SK-N-SH treated with all-trans-retinoic acid at 6 μM for 48 hours (cell line): ENCODE measurements at regions not wholly inside any gene's neighbourhood (a gene's known extent, or its start where the extent isn't known, plus 50 kb on each side); places are given as distances from the start of the nearest gene placed in this dataset.

Experiments
- ATAC-seq: fragments of 200-7000 bp; cut with Tn5 transposase; 3 replicates; pipeline ENCODE4 v1.9.1; 2020; ENCODE audit warnings: mild to moderate bottlenecking, moderate library complexity
- ARNTL ChIP-seq: fragments of 450-650 bp; formaldehyde crosslinking; IDR thresholded peaks from 2 replicates; pipeline ENCODE4 v1.5.0; 2020; ENCODE audit warnings: low read depth, mild to moderate bottlenecking, moderate library complexity, borderline replicate concordance
- BACH2 ChIP-seq: fragments of 250-450 bp; sonication (Bioruptor Pico); IDR thresholded peaks from 2 replicates; pipeline ENCODE4 v1.9.0; 2021; ENCODE audit warnings: mild to moderate bottlenecking, borderline replicate concordance
- CSDC2 ChIP-seq: fragments of 250-450 bp; sonication (Bioruptor Pico); IDR thresholded peaks from 2 replicates; pipeline ENCODE4 v1.5.0; 2020; ENCODE audit warnings: mild to moderate bottlenecking, moderate library complexity
- ESRRG ChIP-seq: fragments of 250-450 bp; sonication (Bioruptor Pico); IDR thresholded peaks from 2 replicates; pipeline ENCODE4 v1.6.1; 2021; ENCODE audit warnings: mild to moderate bottlenecking
- GLIS3 ChIP-seq: fragments of 250-450 bp; sonication (Bioruptor Pico); IDR thresholded peaks from 2 replicates; pipeline ENCODE4 v1.5.0; 2020; ENCODE audit warnings: mild to moderate bottlenecking, moderate library complexity
- ISL1 ChIP-seq: fragments of 250-450 bp; sonication (Bioruptor Pico); IDR thresholded peaks from 2 replicates; pipeline ENCODE4 v2.1.2; 2022; ENCODE audit warnings: mild to moderate bottlenecking, moderate library complexity
- OSR1 ChIP-seq: fragments of 250-450 bp; sonication (Bioruptor Pico); IDR thresholded peaks from 2 replicates; pipeline ENCODE4 v1.8.0; 2022; ENCODE audit warnings: moderate library complexity, mild to moderate bottlenecking, inconsistent platforms
- PPARA ChIP-seq: fragments of 250-450 bp; sonication (Bioruptor Pico); IDR thresholded peaks from 2 replicates; pipeline ENCODE4 v1.5.0; 2020; ENCODE audit warnings: mild to moderate bottlenecking, borderline replicate concordance
- RARB ChIP-seq: fragments of 250-450 bp; sonication (Bioruptor Pico); IDR thresholded peaks from 2 replicates; pipeline ENCODE4 v1.8.0; 2021; ENCODE audit warnings: mild to moderate bottlenecking, moderate library complexity
- SNAI2 ChIP-seq: fragments of 250-450 bp; sonication (Bioruptor Pico); IDR thresholded peaks from 2 replicates; pipeline ENCODE4 v1.5.0; 2020; ENCODE audit warnings: mild to moderate bottlenecking, moderate library complexity
- TCF4 ChIP-seq: fragments of 250-450 bp; sonication (Bioruptor Pico); IDR thresholded peaks from 2 replicates; pipeline ENCODE4 v1.8.0; 2021; ENCODE audit warnings: mild to moderate bottlenecking, moderate library complexity, borderline replicate concordance
- TOX ChIP-seq: fragments of 250-450 bp; sonication (Bioruptor Pico); IDR thresholded peaks from 2 replicates; pipeline ENCODE4 v1.8.0; 2021; ENCODE audit warnings: mild to moderate bottlenecking, moderate library complexity, borderline replicate concordance
- ZC3H10 ChIP-seq: fragments of 250-450 bp; sonication (Bioruptor Pico); IDR thresholded peaks from 2 replicates; pipeline ENCODE4 v1.5.1; 2021; ENCODE audit warnings: mild to moderate bottlenecking, moderate library complexity
- ZFP3 ChIP-seq: fragments of 250-450 bp; sonication (Bioruptor Pico); IDR thresholded peaks from 2 replicates; pipeline ENCODE4 v1.5.0; 2020; ENCODE audit warnings: mild to moderate bottlenecking, moderate library complexity
- ZFP30 ChIP-seq: fragments of 450-650 bp; formaldehyde crosslinking; IDR thresholded peaks from 2 replicates; pipeline ENCODE4 v1.5.0; 2022; ENCODE audit warnings: mild to moderate bottlenecking, moderate library complexity
- ZNF565 ChIP-seq: fragments of 450-650 bp; formaldehyde crosslinking; conservative IDR thresholded peaks from 2 replicates; pipeline ENCODE4 v1.5.0; 2020; ENCODE audit warnings: low read depth, mild to moderate bottlenecking, moderate library complexity
- ZNF70 ChIP-seq: fragments of 450-650 bp; formaldehyde crosslinking; IDR thresholded peaks from 2 replicates; pipeline ENCODE4 v1.5.0; 2020; ENCODE audit warnings: mild to moderate bottlenecking, moderate library complexity
- ZNF8 ChIP-seq: fragments of 450-650 bp; formaldehyde crosslinking; IDR thresholded peaks from 2 replicates; pipeline ENCODE4 v1.5.0; 2020; ENCODE audit warnings: mild to moderate bottlenecking, moderate library complexity
- TF ChIP-seq, protein P1 (sequence below): fragments of 250-450 bp; sonication (Bioruptor Pico); IDR thresholded peaks from 2 replicates; pipeline ENCODE4 v1.5.1; 2021; ENCODE audit warnings: mild to moderate bottlenecking, moderate library complexity
- TF ChIP-seq, protein P2 (sequence below): fragments of 250-450 bp; sonication (Bioruptor Pico); IDR thresholded peaks from 2 replicates; pipeline ENCODE4 v1.5.1; 2020; ENCODE audit warnings: low read depth, mild to moderate bottlenecking, moderate library complexity
- TF ChIP-seq, protein P3 (sequence below): fragments of 250-450 bp; sonication (Bioruptor Pico); IDR thresholded peaks from 2 replicates; pipeline ENCODE4 v1.8.0; 2021; ENCODE audit warnings: low read depth, mild to moderate bottlenecking, moderate library complexity, borderline replicate concordance
- TF ChIP-seq, protein P4 (sequence below): fragments of 250-450 bp; sonication (Bioruptor Pico); IDR thresholded peaks from 2 replicates; pipeline ENCODE4 v1.8.0; 2020; ENCODE audit warnings: mild to moderate bottlenecking, moderate library complexity, borderline replicate concordance

DNA sequence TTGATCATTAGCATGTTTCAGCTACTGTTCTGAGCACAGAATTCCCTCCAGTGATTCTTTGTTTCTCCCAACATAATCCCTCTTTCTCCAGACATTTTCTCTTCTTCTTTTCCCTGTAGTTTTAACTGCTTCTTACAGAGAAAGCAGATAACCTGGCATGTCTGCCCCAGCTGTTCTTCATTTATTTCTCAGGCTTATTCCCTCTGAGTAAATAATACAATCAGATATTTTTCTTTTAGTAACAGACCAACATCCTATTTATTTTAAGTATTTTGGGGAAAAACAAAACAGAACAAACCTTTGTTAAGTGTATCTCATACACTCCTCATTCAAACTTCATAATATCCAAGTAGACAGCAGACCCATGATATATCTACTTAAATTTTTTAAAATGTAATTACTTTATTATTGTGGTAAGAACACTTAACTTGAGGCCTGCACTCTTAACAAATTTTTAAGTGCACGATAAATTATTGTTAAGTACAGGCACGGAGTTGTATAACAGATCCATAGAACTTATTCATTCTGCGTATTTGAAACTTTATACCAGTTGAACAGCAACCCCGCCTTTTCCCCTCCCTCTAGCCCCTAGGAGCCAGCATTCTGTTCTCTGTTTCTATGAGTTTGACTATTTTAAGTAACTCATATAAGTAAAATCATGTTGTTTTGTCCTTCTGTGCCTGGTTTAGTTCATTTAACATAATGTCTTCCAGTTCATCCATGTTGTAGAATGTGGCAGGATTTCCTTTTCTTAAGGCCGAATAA lies 540.0 kb downstream of the LMO7 start (continued):
- TF ChIP-seq ZNF8 (no peak), SNAI2 (CRISPR knock-in tag) (no peak), ARNTL (no peak), BACH2 (CRISPR knock-in tag) (no peak), PPARA (no peak), GLIS3 (CRISPR knock-in tag) (no peak)
- TF ChIP-seq, protein P1, sequence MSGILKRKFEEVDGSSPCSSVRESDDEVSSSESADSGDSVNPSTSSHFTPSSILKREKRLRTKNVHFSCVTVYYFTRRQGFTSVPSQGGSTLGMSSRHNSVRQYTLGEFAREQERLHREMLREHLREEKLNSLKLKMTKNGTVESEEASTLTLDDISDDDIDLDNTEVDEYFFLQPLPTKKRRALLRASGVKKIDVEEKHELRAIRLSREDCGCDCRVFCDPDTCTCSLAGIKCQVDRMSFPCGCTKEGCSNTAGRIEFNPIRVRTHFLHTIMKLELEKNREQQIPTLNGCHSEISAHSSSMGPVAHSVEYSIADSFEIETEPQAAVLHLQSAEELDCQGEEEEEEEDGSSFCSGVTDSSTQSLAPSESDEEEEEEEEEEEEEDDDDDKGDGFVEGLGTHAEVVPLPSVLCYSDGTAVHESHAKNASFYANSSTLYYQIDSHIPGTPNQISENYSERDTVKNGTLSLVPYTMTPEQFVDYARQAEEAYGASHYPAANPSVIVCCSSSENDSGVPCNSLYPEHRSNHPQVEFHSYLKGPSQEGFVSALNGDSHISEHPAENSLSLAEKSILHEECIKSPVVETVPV (CRISPR knock-in tag) = no peak

DNA sequence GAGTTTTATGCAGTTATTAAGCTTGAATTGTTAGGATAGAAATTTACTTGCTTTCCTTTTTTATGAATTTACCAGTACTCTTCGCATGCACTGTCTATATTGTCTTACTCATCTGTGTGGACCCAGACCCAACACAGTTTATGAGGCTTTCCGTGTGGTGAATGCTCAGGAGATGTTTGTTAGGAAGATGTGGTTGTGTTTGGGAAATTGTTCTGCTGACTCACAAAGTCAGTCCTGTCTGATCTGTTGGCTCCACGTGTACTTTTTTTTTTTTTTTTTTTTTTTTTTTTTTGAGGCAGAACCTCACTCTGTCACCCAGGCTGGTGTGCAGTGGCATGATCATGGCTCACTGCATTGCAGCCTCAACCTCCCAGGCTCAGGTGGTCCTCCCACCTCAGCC lies 532.5 kb downstream of the LMO7 start:
- TF ChIP-seq ZNF70 (CRISPR knock-in tag) (no peak), TOX (CRISPR knock-in tag) (no peak), ZNF8 (no peak), ISL1 (no peak), TCF4 (no peak), ARNTL (no peak), ZFP3 (CRISPR knock-in tag) (no peak), BACH2 (CRISPR knock-in tag) (no peak), ZNF565 (CRISPR knock-in tag) (no peak), OSR1 (CRISPR knock-in tag) (no peak), GLIS3 (CRISPR knock-in tag) (no peak), ZC3H10 (CRISPR knock-in tag) (no peak), ESRRG (no peak), CSDC2 (CRISPR knock-in tag) (no peak), SNAI2 (CRISPR knock-in tag) (no peak), RARB (CRISPR knock-in tag) (no peak)
- TF ChIP-seq, protein P2, sequence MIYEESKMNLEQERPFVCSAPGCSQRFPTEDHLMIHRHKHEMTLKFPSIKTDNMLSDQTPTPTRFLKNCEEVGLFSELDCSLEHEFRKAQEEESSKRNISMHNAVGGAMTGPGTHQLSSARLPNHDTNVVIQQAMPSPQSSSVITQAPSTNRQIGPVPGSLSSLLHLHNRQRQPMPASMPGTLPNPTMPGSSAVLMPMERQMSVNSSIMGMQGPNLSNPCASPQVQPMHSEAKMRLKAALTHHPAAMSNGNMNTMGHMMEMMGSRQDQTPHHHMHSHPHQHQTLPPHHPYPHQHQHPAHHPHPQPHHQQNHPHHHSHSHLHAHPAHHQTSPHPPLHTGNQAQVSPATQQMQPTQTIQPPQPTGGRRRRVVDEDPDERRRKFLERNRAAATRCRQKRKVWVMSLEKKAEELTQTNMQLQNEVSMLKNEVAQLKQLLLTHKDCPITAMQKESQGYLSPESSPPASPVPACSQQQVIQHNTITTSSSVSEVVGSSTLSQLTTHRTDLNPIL (CRISPR knock-in tag) = no peak
- TF ChIP-seq, protein P1 (CRISPR knock-in tag) = no peak
- TF ChIP-seq, protein P3, sequence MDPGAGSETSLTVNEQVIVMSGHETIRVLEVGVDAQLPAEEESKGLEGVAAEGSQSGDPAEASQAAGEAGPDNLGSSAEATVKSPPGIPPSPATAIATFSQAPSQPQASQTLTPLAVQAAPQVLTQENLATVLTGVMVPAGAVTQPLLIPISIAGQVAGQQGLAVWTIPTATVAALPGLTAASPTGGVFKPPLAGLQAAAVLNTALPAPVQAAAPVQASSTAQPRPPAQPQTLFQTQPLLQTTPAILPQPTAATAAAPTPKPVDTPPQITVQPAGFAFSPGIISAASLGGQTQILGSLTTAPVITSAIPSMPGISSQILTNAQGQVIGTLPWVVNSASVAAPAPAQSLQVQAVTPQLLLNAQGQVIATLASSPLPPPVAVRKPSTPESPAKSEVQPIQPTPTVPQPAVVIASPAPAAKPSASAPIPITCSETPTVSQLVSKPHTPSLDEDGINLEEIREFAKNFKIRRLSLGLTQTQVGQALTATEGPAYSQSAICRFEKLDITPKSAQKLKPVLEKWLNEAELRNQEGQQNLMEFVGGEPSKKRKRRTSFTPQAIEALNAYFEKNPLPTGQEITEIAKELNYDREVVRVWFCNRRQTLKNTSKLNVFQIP = no peak
- TF ChIP-seq, protein P4, sequence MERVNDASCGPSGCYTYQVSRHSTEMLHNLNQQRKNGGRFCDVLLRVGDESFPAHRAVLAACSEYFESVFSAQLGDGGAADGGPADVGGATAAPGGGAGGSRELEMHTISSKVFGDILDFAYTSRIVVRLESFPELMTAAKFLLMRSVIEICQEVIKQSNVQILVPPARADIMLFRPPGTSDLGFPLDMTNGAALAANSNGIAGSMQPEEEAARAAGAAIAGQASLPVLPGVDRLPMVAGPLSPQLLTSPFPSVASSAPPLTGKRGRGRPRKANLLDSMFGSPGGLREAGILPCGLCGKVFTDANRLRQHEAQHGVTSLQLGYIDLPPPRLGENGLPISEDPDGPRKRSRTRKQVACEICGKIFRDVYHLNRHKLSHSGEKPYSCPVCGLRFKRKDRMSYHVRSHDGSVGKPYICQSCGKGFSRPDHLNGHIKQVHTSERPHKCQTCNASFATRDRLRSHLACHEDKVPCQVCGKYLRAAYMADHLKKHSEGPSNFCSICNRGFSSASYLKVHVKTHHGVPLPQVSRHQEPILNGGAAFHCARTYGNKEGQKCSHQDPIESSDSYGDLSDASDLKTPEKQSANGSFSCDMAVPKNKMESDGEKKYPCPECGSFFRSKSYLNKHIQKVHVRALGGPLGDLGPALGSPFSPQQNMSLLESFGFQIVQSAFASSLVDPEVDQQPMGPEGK = no peak
- ATAC-seq = no peak

DNA sequence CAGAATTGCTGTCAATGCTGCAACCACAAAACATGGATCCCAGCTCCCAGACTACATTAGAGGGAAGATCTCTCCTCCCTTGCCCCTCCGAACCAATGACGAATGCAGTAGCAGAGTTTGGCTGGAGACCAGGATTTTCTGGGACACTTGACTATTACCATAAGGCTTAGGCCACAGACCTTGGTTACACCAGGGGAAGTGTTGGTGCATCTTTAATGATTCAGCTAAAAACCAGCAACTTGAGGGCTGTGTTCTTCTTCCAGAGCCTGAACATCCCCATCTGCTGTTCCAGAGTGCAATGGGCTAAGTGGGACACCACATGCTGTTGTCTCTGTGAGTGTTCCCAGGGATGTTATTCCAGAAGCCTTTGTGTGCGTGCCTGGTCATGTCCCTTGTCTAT lies 528.2 kb downstream of the LMO7 start:
- no peak for ATAC-seq
- TF ChIP-seq ZNF565 (CRISPR knock-in tag) (no peak), TCF4 (no peak), ZFP30 (CRISPR knock-in tag) (no peak), SNAI2 (CRISPR knock-in tag) (no peak), CSDC2 (CRISPR knock-in tag) (no peak), ZC3H10 (CRISPR knock-in tag) (no peak), RARB (CRISPR knock-in tag) (no peak)
- TF ChIP-seq, protein P1 (CRISPR knock-in tag) = no peak
- TF ChIP-seq, protein P4 = no peak
